ENCODE measurements at regions not wholly inside any gene's neighbourhood (a gene's known extent, or its start where the extent isn't known, plus 50 kb on each side); places are given as distances from the start of the nearest gene placed in this dataset.

- intact Hi-C loops (cut with micrococcal nuclease; ENCODE audit: unreplicated experiment): no loop called here
- CTCF ChIA-PET: no interaction called here
- BruUV-seq (replicated peaks): no TSS peak
- Mint-ChIP-seq H3K27me3 (ENCODE audit: unreplicated experiment) (no peaks in the 10 kb centered on the region), H3K4me1 (ENCODE audit: low read depth, unreplicated experiment) (no peaks in the 10 kb centered on the region), H3K9me3 (ENCODE audit: low read depth, unreplicated experiment) (no peaks in the 10 kb centered on the region), H3K36me3 (ENCODE audit: insufficient read depth, unreplicated experiment) (no peaks in the 10 kb centered on the region), H3K4me3 (ENCODE audit: low read depth, unreplicated experiment) (no peak overlapping the region), H3K27ac (ENCODE audit: unreplicated experiment) (no peak overlapping the region)
- no peak for TF ChIP-seq CTCF (IDR thresholded peaks at IDR 0.05; ENCODE audit: unreplicated experiment)
- no peak for DNase-seq
These were observed 148.8 kb upstream of the NDN start for GRCh38 chr15:23835953-23836352.

GRCh38 chr15:23839893-23840474, 152.9 kb upstream of the NDN start:
- intact Hi-C loops (cut with micrococcal nuclease; ENCODE audit: unreplicated experiment): no loop called here
- Mint-ChIP-seq H3K4me3 (ENCODE audit: low read depth, unreplicated experiment) (no peak overlapping the region), H3K4me1 (ENCODE audit: low read depth, unreplicated experiment) (no peaks in the 10 kb centered on the region), H3K36me3 (ENCODE audit: insufficient read depth, unreplicated experiment) (no peaks in the 10 kb centered on the region), H3K27ac (ENCODE audit: unreplicated experiment) (no peak overlapping the region), H3K9me3 (ENCODE audit: low read depth, unreplicated experiment) (no peaks in the 10 kb centered on the region), H3K27me3 (ENCODE audit: unreplicated experiment) (no peaks in the 10 kb centered on the region)
- TF ChIP-seq CTCF (IDR thresholded peaks at IDR 0.05; ENCODE audit: unreplicated experiment): no peak
- no TSS peak for BruUV-seq (replicated peaks)
- CTCF ChIA-PET: no interaction called here
- DNase-seq: no peak

GRCh38 chr15:23846218-23846617, 159.1 kb upstream of the NDN start:
- intact Hi-C loops (cut with micrococcal nuclease; ENCODE audit: unreplicated experiment): no loop called here
- Mint-ChIP-seq H3K36me3 (ENCODE audit: insufficient read depth, unreplicated experiment) (no peaks in the 10 kb centered on the region), H3K9me3 (ENCODE audit: low read depth, unreplicated experiment) (no peaks in the 10 kb centered on the region), H3K27me3 (ENCODE audit: unreplicated experiment) (no peaks in the 10 kb centered on the region), H3K27ac (ENCODE audit: unreplicated experiment) (no peak overlapping the region), H3K4me1 (ENCODE audit: low read depth, unreplicated experiment) (no peaks in the 10 kb centered on the region), H3K4me3 (ENCODE audit: low read depth, unreplicated experiment) (no peak overlapping the region)
- no peak for TF ChIP-seq CTCF (IDR thresholded peaks at IDR 0.05; ENCODE audit: unreplicated experiment)
- CTCF ChIA-PET: no interaction called here
- no peak for DNase-seq
- no TSS peak for BruUV-seq (replicated peaks)

GRCh38 chr15:23850666-23851065, 163.6 kb upstream of the NDN start:
- no peak for DNase-seq
- CTCF ChIA-PET: no interaction called here
- Mint-ChIP-seq H3K27me3 (ENCODE audit: unreplicated experiment) (no peaks in the 10 kb centered on the region), H3K36me3 (ENCODE audit: insufficient read depth, unreplicated experiment) (no peaks in the 10 kb centered on the region), H3K9me3 (ENCODE audit: low read depth, unreplicated experiment) (peaks cover 4% of the 10 kb centered on the region), H3K27ac (ENCODE audit: unreplicated experiment) (no peak overlapping the region), H3K4me1 (ENCODE audit: low read depth, unreplicated experiment) (no peaks in the 10 kb centered on the region), H3K4me3 (ENCODE audit: low read depth, unreplicated experiment) (no peak overlapping the region)
- TF ChIP-seq CTCF (IDR thresholded peaks at IDR 0.05; ENCODE audit: unreplicated experiment): no peak
- intact Hi-C loops (cut with micrococcal nuclease; ENCODE audit: unreplicated experiment): no loop called here
- no TSS peak for BruUV-seq (replicated peaks)

Measured in Calu3 (cell line).